ENCODE measurements at regions not wholly inside any gene's neighbourhood (a gene's known extent, or its start where the extent isn't known, plus 50 kb on each side); places are given as distances from the start of the nearest gene placed in this dataset.

DNA sequence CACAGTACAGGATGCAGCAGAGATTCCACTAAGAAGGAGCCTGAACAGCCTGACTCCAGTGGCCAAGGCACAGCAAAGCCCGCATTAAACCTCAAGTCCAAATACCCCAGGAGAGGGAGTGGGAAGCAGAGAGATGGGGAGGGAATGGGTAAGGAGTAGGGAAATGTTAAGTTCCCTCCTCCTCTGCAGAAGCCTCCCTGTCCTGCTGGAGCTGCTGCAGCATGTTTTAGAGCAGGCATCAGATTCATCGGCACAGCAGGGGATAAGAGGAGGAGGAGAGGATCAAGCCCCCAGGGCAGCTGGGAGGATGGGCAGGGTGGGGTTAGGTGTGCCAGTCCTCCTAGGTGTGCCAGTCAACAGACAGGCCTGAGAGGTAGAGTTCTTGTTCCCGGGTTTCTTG is 709.7 kb downstream of the PTPRU start:
- ATAC-seq (no peak), FAIRE-seq (no peak), DNase-seq (ENCODE audit: low read depth in 1 of 2, low spot score in 1 of 2) (no peak)
- Histone ChIP-seq H3K4me2 (no peak overlapping the region), H3K4me3 (no peak overlapping the region), H3K9me3 (no peaks in the 10 kb centered on the region), H3K4me1 (no peaks in the 10 kb centered on the region), H3K27ac (no peak overlapping the region)
- ChIA-PET CTCF (no interaction called here), POLR2A (no interaction called here)
- 40% methylated on average over 3 of the region's 3 CpGs for WGBS (ENCODE audit: missing lambda C conversion rate)
- TF ChIP-seq EHF (CRISPR knock-in tag; IDR thresholded peaks at IDR 0.05) (no peak), HOXA7 (CRISPR knock-in tag; IDR thresholded peaks at IDR 0.05) (no peak), RAD21 (conservative IDR thresholded peaks at IDR 0.05 in 1 of 2, IDR thresholded peaks at IDR 0.05 in 1 of 2) (no peak), MAZ (IDR thresholded peaks at IDR 0.05; ENCODE audit: borderline replicate concordance, low read depth, low read length) (no peak), POLR2AphosphoS2 (conservative IDR thresholded peaks at IDR 0.05; ENCODE audit: low read length) (no peak), E2F6 (IDR thresholded peaks at IDR 0.05; ENCODE audit: borderline replicate concordance, low read depth) (no peak), KDM1A (IDR thresholded peaks at IDR 0.05; ENCODE audit: low read depth) (no peak), SREBF2 (IDR thresholded peaks at IDR 0.05) (no peak)

DNA sequence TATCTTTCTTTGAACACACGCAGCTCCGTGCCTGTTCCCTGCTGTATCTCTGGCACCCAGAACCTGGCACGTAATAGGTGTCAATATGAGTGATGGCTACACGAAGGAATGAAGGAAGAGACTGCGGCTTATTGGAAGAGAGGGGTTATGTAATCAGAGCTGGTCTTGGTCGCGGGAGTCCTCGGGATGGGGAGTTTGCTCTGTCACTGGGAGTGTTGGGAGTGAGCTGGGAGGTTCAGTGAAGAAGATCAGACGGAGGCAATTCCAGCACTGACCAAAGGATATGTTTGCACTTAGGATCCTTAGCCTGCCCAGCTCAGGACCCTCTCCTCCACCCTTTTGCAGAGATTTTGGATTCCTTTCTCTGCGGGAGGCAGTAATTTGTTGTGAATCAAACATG is 709.1 kb downstream of the PTPRU start:
- H3K27ac ChIP-seq: no peak overlapping the region
- DNase-seq (ENCODE audit: low read depth in 1 of 2, low spot score in 1 of 2) (no peak), FAIRE-seq (no peak), ATAC-seq (no peak)
- H3K4me2 ChIP-seq: no peak overlapping the region
- TF ChIP-seq EHF (CRISPR knock-in tag; IDR thresholded peaks at IDR 0.05) (no peak), ZFP36 (IDR thresholded peaks at IDR 0.05; ENCODE audit: borderline replicate concordance, partially characterized antibody) (no peak), RFX5 (IDR thresholded peaks at IDR 0.05) (no peak), RARB (CRISPR knock-in tag; IDR thresholded peaks at IDR 0.05) (no peak), EP300 (IDR thresholded peaks at IDR 0.05) (no peak), FOXS1 (CRISPR knock-in tag; IDR thresholded peaks at IDR 0.05) (no peak), RAD21 (conservative IDR thresholded peaks at IDR 0.05 in 1 of 2, IDR thresholded peaks at IDR 0.05 in 1 of 2) (no peak), POLR2A (IDR thresholded peaks at IDR 0.05; ENCODE audit: low read length) (no peak), ZSCAN20 (CRISPR knock-in tag; IDR thresholded peaks at IDR 0.05) (no peak), CEBPB (IDR thresholded peaks at IDR 0.05) (no peak), FOSB (CRISPR knock-in tag; IDR thresholded peaks at IDR 0.05) (no peak), JUN (IDR thresholded peaks at IDR 0.05) (no peak), TFCP2L1 (CRISPR knock-in tag; IDR thresholded peaks at IDR 0.05) (no peak), SMC3 (IDR thresholded peaks at IDR 0.05) (no peak), CHD2 (IDR thresholded peaks at IDR 0.05; ENCODE audit: low read length, partially characterized antibody) (no peak), GATA3 (IDR thresholded peaks at IDR 0.05; ENCODE audit: borderline replicate concordance) (no peak)
- TF ChIP-seq, protein P1, sequence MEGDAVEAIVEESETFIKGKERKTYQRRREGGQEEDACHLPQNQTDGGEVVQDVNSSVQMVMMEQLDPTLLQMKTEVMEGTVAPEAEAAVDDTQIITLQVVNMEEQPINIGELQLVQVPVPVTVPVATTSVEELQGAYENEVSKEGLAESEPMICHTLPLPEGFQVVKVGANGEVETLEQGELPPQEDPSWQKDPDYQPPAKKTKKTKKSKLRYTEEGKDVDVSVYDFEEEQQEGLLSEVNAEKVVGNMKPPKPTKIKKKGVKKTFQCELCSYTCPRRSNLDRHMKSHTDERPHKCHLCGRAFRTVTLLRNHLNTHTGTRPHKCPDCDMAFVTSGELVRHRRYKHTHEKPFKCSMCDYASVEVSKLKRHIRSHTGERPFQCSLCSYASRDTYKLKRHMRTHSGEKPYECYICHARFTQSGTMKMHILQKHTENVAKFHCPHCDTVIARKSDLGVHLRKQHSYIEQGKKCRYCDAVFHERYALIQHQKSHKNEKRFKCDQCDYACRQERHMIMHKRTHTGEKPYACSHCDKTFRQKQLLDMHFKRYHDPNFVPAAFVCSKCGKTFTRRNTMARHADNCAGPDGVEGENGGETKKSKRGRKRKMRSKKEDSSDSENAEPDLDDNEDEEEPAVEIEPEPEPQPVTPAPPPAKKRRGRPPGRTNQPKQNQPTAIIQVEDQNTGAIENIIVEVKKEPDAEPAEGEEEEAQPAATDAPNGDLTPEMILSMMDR (IDR thresholded peaks at IDR 0.05): no peak
- TF ChIP-seq, protein P2, sequence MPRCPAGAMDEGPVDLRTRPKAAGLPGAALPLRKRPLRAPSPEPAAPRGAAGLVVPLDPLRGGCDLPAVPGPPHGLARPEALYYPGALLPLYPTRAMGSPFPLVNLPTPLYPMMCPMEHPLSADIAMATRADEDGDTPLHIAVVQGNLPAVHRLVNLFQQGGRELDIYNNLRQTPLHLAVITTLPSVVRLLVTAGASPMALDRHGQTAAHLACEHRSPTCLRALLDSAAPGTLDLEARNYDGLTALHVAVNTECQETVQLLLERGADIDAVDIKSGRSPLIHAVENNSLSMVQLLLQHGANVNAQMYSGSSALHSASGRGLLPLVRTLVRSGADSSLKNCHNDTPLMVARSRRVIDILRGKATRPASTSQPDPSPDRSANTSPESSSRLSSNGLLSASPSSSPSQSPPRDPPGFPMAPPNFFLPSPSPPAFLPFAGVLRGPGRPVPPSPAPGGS (IDR thresholded peaks at IDR 0.05): no peak
- no peaks in the 10 kb centered on the region for H3K4me1 ChIP-seq
- 45% methylated on average over 10 of the region's 10 CpGs for WGBS (ENCODE audit: missing lambda C conversion rate)
- CTCF ChIA-PET: no interaction called here
- no peak overlapping the region for H3K4me3 ChIP-seq
- no peaks in the 10 kb centered on the region for H3K9me3 ChIP-seq
- POLR2A ChIA-PET: no interaction called here
